Hematopoietic multipotent progenitor cell treated with erythropoietin and hydrocortisone succinate and interleukin-3 and kit ligand, for 8 days (in vitro differentiated cells): ENCODE measurements at regions not wholly inside any gene's neighbourhood (a gene's known extent, or its start where the extent isn't known, plus 50 kb on each side); places are given as distances from the start of the nearest gene placed in this dataset.

Experiments
- DNase-seq: peaks from one replicate; pipeline ENCODE4 v3.0.0-alpha.2; 2015

DNA sequence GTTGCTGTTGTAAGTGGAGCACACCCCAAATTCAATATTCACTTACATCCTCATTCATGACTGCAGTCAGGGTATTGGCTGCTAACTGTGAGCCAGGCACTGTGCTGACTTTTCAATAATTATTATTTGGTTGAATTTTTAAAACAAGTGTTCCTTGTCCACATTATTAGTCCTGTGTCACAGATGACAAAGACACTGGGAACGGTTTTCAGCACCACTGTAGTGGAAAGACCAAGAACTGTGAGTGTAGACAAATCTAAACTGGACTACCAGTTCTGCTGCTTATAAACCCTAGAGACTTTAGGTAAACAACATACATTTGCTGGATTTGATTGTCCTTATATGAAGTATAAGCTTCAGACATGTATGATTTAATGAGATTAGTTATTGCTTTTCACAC is 197.7 kb upstream of the ROBO2 start:
- DNase-seq: no peak

DNA sequence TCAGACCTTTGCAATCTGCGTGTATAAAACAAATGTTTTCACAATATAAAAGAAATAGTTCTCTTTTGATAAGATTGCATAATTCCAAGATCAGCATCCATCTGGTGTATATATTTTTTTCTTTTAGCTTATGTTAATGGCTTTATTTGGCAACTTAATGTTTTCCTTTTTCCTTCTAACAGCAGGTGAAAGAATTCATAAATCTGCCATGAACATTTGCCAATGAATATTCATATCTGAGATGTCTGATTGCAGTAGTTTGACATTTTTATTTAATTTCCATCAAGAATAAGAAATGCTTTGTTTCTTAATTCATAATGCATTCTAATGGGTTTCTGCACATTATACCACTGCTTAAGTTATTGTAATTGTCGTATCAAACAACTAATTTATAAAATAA is 184.4 kb upstream of the ROBO2 start:
- DNase-seq: no peak

DNA sequence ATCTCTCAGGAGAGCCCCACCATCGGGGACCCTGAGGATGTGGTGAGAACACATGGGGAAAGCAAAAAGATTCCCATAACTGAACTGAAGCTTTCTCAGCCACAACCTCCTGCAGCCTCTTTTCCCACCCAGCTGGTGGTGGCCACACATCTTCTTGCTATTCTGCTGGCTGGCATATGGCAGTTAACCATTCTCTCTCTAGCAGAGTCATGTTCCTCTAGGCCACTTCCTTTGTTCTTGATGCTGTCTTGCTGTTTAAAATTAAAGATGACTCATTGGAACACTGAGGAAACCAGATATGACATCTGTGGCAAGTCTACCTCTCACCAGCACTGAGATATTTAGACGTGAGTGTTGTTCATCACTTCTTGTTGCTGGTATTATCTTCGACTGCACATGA is 180.3 kb upstream of the ROBO2 start:
- no peak for DNase-seq

DNA sequence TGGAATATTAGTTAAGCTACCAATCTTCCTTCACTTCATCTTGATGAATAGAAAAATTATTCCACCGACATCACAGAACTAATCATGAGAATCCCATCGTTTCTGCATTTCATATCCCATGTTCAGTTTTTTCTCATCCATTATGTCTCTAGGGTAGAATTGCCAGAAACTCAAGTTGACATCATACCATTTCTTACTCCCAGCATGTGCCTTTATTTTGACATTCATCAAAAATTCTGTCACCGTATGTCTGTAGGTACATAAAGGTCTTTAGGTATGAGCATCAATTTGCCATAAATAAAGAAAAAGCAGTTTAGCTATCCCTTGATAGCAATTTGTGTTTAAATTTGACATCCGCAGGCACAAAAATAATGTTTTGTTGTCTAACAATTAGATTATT is 175.5 kb upstream of the ROBO2 start:
- DNase-seq: no peak

DNA sequence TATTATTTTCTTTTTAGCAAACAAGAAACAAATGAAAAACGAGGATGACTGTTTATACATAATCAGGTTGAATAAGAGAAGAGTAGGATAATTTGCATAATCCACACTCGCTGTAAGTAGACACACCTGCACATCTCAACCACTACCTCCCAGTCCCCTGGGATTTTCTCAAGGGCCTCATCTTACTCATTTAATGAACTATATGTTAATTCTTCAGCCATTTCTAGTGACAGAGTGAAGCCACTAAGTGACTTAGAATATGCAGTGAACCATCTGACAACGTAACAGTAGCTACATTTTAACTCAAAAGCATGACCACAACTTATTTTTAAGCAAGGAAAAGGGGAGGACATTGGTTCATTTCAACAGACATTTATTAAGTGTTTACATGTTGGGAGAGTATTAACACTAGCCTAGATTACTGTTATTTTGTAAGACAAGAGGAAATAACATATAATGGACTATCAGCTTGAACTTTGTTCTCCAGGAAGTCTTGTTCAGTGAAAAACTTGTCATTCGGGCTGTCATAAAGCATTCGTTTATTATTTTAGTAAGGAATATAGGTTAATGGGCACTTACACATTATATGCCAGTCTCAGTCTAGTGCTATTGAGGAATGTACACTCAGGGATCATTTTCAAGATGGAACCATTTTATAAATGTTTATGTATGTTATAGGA is 173.0 kb upstream of the ROBO2 start:
- DNase-seq: no peak

DNA sequence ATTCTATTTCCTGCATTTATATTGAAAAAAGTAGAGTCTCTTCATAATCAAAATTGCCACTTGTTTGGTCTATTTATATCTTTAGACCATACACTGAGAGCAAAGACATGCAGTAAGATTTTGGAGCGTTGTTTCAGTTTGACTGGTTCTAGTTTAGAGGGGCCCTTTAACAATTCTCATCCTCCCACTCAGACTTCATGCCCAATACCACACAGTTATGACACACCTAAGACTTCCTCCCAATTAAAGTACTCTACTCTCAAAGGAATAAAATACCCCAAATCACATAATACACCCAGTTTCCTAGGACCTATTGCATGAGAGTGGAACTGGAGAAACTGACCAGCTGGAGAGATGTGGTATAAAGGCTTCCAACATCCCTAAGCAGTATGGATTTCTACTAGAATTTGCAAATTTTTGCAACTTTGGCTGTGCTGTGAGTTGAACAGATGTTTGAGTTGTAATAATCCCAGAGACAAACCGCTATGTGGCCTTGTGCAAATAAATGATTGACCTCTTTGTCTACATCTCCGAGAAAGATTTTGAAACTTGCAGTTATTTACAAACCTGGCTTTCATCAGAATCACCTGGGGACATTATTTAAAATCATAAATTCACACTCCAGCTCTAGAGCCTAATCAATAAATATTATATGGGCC is 170.0 kb upstream of the ROBO2 start:
- no peak for DNase-seq

DNA sequence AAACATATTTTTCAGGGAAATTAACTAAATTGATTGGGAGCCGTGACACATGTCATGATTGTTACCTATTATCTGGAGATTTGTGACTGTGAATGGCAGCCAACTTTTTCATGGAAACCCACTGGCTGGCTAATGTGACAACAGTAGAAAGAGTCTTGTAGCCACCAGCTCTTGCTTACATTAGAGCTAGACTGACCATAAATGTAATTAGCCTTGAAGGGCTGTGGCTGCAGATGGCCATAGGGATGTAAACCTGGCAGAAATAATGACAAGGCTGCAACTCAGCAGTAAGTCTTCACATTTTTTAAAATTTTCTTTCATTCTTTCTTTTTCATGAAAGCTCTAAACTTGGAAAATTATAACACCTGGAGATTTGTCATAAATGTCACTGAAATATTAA is 168.2 kb upstream of the ROBO2 start:
- DNase-seq: no peak

DNA sequence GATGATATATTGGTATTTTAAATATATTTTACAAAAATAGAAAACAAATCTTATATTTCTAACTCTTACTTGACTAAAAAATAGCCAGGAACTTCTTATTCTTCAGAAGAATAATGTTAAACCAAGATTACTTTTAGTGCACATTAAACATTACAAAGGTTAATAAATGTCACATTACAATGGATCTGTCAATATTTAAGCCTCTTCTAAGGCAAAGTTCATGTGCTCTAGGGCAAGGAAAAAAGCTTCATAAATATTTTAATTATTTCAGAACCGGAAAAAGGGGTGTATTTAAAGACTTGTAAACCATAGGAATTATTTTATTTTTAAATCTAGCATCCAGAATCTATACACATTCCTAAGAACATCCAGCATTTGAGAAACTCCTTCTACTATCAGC is 166.9 kb upstream of the ROBO2 start:
- no peak for DNase-seq

DNA sequence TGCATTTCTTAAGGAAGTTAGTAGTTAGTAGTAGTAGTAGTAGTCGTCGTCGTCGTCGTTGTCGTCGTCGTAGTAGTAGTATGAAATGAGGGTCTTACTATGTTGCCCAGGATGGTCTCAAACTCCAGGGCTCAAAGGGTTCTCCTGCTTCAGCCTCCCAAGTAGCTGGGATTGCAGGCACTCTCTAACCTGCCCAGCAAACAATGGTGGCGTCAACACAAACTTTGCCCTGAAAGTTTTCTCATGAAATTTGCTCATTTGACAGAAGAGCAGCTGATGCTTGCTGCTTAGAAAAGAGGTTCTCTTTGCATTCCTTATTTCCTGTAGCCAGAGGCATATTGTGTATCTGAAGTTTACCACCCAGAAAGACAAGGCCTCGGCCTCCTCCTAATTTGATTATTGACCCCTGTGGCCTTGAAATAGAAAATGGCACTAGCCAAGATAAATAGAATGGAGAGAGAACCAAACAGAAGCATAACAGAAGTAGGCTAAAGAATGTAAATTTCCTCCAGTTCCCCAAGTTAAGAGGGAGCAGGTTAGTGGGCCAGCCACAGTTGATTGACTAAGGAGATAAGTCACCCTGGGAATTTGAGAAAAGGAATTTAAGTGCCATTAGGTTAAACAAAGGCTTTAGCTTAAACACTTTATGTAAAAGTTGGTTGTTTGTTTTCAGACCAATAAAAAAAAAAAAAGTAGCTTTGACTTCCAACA is 166.2 kb upstream of the ROBO2 start:
- DNase-seq: no peak

DNA sequence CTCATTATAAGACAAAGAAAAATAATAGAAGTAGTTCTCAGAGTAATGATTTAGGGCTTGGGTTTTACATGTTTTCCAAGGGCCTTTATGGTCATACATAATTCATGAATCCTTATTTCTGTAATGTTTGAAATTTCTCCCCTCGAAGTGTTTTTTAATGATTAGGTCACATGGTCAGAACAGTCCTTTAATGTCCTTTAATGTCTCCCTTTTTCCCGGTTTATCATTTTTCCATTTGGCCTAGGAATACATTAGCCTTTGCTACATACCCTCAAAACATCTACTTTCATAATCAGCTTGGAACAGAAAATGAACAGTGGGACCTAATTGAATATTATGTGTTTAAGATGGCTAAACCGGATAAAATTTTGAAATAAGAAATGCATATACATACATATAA is 159.9 kb upstream of the ROBO2 start:
- DNase-seq: no peak

DNA sequence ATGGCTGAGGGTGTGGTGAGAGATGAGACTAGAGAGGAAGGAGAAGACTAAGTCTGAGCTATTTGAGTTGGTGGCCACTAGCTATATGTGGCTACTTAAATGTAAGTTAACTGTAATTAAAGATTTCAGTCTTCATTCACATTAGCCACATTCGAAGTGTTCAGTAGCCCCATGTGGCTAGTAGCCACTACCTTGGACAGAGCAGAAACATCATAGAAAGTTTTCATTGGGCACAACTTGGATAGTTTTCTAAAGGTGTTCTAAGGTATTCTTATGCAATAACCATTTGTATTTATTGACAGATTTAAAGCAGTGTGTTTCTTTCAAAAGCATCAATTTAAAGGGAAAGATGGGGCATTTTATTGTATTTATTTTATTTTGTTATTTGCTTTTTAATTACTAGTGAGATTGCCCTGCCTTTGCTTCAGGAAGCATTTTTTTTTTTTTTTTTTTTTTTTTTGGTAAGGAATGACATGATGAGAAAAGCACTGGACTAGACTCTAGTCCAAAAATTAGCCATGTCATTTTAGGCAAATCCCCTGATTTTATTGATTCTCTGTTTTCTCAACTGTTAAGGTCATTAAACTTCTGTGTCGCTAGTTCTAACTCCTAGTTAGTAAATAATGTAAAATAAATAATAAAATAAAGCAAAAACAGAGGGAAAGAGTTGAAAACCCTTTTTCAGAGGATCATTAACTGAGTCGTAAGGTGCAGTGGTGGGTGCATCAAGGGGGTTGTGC is 153.0 kb upstream of the ROBO2 start:
- no peak for DNase-seq

DNA sequence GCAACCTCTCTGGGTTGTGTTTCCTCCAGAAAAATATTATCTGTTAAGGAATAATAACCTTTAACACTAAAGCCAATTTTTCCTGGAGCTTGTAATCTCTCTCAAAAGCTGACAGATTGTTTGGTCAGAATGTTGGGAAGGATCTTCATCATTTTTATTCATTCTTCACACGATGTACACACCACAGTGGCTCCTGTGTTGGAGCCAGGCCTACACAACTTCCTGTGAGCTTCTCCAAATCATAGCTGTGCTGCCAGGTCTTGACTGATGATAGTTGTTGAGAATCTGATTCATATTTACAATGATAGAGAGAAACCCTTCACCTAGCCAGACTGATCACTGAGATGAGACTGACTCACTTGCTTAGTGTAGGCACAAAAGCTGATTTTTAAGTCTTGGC is 151.0 kb upstream of the ROBO2 start:
- DNase-seq: no peak

DNA sequence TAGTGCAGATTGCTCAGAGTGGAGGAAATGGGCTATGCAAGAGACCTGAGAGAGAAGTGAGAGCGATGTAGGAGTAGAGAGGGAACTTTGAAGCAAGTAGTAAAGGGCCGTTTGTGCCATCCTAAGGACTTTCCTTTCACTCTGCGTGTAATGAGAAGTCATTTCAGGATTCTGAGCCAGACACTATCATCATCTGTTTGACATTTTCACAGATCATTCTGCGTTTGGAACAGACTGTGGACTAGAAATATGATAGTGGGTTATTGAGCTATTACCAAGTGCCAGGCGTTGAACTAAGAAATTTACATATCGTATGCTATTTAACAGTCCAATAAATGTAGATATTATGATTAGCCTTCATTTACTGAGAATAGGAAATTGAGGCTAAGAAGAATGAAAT is 150.0 kb upstream of the ROBO2 start:
- no peak for DNase-seq

DNA sequence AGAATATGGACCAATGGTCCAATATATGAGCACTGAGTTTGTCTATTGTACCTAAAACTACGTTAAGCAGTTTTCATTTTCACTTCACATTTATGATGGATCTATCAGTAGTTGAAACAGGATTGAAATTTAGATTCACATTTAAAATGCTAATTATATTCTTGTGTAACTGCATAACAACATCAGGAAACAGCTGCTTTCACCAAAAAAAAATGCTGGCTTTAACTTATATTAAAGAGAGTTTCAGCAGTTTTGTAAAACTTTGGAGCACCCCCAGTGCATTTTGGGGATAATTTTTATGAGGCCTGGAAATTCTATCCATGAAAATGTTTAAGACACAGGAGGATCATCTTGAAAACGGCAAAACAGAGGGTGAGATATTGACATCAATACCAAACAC is 142.8 kb upstream of the ROBO2 start:
- no peak for DNase-seq

DNA sequence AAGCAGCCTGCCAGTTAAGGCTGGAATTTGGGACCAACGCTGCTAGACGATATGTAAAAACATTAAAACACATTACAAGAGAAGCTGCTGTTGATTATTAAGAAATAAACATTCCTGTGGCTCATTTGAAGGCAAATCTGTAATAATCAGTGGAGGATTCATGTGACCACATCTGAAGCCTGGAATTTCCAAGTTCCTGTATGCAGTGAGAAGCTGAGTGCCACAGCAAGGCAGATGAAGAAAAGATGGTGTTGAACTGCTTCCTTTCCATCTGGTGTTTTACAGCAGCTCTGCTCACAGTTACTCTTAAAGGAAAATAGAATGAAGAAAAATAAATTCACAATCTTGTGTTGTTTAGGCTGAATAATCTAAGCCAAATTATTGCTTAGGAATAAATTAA is 139.3 kb upstream of the ROBO2 start:
- DNase-seq: no peak

DNA sequence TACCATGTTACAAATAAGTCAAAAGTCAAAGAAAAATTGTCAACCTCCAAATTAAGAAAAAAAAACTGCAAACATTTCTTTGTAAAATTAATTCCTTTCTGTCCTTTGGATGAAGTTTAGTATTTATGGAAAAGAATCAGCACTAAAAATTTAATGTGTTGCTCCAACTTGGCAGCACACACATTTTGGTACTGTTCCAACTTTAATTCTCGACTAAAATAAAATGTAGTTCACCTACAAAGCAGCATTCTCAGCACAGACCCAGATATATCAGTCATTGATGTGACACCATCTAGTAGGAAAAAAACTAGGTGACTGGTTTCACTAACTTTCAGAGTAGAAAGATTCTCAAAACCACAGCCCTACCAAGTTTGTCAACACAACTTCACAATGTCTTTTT is 131.7 kb upstream of the ROBO2 start:
- DNase-seq: no peak

DNA sequence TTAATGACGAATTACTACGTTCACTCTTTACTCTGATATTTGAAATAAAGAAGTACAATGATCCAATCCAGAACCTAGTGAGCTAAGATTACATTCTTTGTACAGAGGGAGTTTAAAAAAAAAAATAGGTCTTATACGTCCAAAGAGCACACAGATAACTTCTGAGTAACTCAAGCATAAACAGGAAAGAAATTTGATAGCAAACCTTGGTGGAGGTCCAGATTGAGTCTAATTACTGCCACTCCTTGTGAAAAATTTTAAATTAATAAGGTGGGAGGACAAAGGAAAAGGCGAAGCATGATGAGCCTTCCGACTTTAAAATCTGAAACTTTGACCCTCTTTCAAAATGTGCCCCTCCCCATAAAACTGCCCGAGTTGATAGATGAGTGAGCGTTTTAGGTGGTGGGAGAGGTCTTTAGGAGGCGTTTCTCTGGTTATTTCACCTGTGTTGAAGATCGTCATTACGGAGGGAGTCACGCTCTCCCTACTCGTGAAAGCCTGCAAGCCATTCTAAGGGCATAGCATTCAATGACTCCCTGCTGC is 127.0 kb upstream of the ROBO2 start:
- DNase-seq: no peak

DNA sequence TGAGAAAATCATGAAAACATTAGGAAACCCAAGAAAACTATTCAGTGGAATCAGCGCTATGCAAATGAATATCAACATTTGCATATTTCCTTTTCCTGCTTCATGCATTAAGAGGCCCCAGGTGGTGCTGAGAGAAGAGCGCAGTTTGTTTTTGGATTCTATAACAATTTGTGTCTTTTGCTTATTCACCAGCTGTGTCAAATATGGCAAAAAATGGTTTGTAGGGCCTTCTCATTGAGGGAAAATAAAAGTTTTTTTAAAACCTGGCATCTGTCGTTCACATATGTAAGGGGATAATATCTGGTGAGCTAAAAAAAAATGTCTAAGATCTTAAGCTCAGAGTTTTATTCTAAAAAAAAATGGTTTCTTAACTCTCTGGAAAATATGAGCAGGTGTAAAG is 122.5 kb upstream of the ROBO2 start:
- no peak for DNase-seq

DNA sequence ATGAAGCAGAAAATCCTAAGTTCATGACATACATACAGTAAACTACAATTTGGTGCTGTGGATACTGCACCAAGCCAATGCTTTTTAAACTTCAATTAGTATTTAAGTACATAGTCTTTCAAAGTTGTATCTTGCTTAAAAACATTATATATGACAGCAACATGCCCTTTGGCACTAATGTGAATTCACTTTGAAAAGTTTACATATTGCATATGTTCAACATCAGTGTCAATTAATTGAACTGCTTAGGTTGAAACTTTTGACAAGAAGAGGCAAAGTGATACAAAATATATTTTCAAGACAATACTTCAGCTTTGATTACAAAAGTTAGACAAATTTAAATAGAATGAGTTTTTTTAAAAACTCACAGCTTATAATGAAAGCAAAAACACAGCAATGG is 119.4 kb upstream of the ROBO2 start:
- no peak for DNase-seq

DNA sequence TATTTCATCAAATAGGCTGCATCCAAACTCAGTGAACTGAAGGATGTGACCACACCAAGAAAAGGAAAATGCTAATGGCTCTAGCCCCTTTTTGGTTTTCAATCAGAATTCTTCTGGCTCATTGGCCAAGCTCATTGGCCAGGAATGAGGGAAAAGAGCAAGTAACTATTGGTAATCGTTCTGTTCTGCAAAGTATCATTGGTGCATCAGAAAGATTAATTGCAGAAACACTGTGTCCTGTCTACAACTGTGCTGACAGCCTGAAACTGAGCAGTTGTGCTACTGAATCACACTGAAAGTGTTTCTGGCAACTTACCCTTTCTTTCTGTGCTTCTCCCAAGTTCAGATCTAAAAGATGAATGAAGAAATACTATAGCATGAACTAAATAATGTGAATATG is 116.4 kb upstream of the ROBO2 start:
- DNase-seq: no peak

DNA sequence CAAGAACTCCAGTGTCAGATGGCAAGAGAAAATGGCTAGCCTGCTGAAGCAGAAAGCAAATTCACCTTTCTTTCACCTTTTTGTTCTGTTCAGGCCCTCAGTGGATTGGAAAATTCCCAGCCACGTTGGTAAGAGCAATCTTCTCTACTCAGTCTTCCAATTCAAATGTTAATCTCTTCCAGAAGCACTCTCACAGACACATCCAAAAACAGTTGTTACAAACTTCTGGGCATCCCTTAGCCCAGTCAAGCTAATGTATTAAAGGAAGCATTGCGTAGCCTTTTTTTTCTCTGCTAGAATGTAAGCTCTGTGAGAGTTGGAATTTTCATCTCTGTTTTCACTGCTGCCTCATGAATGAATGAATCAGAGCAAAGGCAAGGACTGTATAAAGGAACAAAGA is 109.2 kb upstream of the ROBO2 start:
- no peak for DNase-seq

DNA sequence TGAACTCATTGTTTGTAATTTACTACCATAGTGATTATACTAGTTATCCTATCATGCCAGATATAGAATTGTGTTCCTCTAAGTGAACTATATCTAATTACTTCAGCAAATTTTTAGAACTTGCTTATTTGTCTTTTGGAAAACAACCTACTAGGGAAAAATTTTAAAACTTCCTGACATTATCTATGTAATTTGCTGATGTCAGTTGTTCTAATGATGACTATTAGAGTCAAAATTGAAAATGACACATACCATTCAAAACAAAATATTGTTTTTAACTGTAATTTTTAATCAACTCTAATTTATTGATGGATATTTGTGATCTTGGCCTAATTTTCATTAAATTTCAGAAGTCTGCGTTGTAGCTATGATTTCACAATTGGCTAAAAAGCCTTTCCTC is 106.7 kb upstream of the ROBO2 start:
- DNase-seq: no peak

DNA sequence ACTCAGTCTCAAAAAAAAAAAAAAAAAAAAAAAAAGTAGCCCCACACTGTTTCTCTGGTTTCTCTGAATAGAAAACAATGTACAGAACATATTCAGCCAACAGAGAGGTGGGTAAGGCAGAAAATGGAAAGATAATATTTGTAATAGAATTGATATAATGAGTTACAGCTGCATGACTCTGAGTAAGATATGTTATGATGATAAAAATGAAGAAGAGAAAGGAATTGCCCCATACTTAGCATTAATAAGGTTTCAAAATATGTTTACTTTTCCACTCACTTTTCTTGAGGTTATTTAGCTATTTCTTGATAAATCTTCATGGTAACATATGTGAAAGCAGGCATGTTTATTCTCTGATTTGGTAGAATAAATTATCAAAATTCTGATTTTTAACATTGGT is 100.9 kb upstream of the ROBO2 start:
- no peak for DNase-seq
